ENCODE measurements at regions not wholly inside any gene's neighbourhood (a gene's known extent, or its start where the extent isn't known, plus 50 kb on each side); places are given as distances from the start of the nearest gene placed in this dataset.
"Not testable (repeated sequence)": the region's sequence is repeated elsewhere in the genome, so short reads cannot be mapped to it uniquely, and the experiment has no call there.

GRCh38 chr17:73855720-73856333 lies 211.6 kb upstream of the SDK2 start:
- no peak for DNase-seq

- DNase-seq, result no peak
Observed at GRCh38 chr17:73856556-73856955, 212.3 kb upstream of the SDK2 start.

DNA sequence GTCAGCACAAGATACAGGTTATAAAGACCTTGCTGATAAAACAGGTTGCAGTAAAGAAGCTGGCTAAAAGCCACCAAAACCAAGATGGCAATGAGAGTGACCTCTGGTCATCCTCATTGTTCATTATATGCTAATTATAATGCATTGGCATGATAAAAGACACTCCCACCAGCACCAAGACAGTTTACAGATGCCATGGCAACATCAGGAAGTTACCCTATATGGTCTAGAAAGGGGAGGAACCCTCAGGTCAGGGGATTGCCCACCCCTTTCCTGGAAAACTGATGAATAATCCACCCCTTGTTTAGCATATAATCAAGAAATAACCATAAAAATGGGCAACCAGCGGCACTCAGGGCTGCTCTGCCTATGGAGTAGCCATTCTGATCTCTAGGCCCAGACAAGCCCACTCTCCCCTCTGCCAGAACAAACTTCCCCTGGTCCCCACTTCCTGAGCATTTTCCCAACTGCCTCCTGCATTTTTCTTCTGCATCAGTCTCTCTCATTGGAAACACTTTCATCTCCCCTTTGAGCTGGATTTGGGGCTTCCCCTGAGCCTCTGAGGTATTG lies 215.3 kb upstream of the SDK2 start:
- DNase-seq, result not testable (repeated sequence)

DNA sequence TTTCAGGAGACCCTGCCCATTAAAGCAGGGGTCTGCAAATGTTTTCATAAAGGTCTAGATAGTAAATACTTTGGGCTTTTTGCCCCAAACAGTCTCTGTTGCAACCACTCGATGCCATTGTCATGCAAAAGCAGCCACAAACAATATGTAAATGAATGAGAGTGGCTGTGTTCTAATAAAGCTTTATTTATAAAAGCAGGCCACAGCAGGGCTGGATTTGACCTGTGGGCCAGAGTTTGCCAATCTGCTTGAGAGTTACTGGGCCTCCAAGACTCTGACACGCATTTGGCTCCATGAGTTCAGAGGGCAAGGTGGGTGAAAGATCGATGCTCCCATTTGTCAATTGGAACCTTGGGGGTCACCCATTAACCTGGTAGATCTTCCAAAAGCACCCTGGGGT lies 217.3 kb upstream of the SDK2 start:
- no peak for DNase-seq

DNA sequence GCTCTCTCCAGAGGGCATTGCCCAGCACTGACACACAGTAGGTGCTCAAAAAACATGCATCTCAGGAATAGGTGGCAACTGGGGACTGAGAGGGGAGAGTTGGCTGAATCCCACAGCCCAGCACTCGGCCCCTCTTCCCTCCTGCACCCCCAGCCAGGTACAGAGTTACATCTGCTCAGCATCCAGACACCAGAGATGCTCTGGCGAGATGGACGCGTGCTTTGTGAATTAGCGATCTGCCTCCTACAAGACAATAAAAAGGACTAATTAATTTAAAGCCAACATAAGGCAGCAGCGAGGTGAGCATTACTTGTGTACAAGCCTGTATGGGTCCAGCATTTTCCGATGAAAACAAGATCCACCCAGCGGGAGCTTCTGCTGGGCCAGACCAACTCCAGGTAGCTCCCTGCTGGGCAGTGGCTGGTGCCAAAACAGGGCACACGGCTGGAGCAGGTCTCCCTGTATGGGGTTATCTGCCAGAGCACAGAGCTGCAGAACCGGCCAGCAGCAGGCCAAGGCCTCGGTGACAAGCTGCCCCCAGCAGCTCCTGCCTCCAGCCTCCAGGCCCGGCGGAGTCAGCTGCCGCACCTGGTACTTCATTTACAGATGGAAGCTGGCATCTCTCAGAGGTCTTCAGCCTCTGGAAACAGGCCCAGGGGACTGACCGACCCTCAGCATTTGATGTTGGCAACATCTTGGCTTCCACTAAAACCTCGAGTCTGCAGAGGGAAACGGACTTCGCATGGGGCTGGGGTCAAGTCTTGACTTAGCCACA lies 219.7 kb upstream of the SDK2 start:
- no peak for DNase-seq

GRCh38 chr17:73865831-73866230 lies 221.6 kb upstream of the SDK2 start:
- no peak for DNase-seq

GRCh38 chr17:73867056-73867455 lies 222.8 kb upstream of the SDK2 start:
- DNase-seq, result no peak

- DNase-seq, result no peak
Observed at GRCh38 chr17:73870068-73870467, 225.8 kb upstream of the SDK2 start.

DNA sequence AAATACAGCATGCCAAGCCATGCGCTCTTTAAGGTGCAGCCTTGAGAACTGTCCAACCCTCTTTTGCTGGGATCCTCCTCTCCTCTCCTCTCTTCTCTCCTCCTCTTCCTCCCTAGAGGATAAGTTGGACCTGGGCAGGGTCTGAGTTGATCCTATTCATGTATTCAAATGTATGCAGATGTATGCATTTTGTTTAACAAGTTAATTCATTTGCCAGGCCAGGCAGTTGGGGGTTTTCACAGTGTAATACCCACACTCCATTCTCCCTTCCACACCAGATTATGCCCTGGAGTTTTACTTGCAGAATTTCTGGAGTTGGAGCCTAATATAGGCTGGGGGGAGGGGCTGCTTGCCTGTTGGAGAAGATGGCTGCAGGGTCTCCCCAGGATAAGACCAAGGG lies 226.2 kb upstream of the SDK2 start:
- DNase-seq, result no peak

- no peak for DNase-seq
Observed at GRCh38 chr17:73872816-73873215, 228.6 kb upstream of the SDK2 start.

- DNase-seq, result no peak
Observed at GRCh38 chr17:73874008-73874720, 229.9 kb upstream of the SDK2 start.

- DNase-seq, result no peak
Observed at GRCh38 chr17:73875346-73875745, 231.1 kb upstream of the SDK2 start.

- DNase-seq, result no peak
Observed at GRCh38 chr17:73877962-73878361, 233.7 kb upstream of the SDK2 start.

GRCh38 chr17:73878923-73879322 lies 234.7 kb upstream of the SDK2 start:
- DNase-seq, result no peak

DNA sequence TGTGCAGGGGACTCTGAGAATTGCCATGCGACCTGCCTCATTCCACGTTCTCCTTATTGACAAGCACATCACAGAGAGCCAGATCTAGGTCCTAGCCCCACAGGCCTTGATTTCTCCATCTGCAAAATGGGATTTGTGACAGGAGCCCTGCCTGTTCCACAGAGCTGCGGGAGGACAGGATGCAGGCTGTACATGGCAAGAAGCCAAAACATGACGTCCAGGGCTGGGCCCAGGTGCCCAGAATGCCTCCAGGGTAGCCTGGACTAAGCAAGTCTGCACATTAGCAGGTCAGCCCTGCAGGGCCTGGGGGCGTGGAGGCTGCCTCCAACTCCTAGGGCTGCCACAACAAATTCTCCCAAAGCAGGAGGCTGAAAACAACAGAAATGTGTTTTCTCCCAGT lies 235.7 kb upstream of the SDK2 start:
- DNase-seq, result no peak

- DNase-seq, result no peak
Observed at GRCh38 chr17:73882590-73882989, 238.3 kb upstream of the SDK2 start.

DNA sequence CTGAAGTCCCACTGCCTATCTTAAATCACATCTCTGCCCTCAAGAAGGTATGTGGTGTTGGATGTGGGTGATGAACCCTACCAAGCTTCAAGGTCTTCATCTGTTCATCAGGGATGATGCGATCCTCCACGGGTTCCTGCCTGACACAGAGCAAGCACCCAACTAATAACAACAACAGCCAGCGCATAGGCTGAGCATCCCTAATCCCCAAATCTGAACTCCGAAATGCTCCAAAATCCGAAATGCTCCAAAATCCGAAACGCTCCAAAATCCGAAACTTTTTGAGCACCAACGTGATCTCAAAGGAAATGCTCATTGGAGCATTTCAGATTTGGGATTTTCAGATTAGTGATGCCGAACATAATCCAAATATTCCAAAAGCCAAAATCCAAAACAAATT lies 238.9 kb upstream of the SDK2 start:
- no peak for DNase-seq

GRCh38 chr17:73887739-73888138 lies 243.5 kb upstream of the SDK2 start:
- no peak for DNase-seq

GRCh38 chr17:73888862-73889261 lies 244.6 kb upstream of the SDK2 start:
- no peak for DNase-seq

DNA sequence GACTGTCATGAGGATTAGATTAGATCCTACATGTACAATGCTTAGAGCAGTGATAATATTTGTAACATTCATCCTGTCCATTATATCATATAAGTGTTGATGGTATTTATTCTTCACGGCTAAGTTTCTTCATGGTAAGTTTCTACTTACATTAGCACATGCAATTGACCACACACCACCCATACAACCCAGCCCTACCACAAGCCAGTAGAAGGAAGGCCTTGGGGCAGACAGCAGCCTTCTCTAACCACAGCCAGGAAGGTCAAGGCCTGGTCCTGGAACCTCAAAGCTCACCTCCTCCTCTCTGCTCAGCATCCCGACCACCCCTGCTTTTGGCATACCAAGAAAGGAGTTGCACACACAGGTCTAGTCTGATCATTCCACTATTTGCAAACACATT lies 245.2 kb upstream of the SDK2 start:
- no peak for DNase-seq

GRCh38 chr17:73890831-73891405 lies 246.7 kb upstream of the SDK2 start:
- DNase-seq, result no peak

- no peak for DNase-seq
Observed at GRCh38 chr17:73895157-73895556, 250.9 kb upstream of the SDK2 start.

- DNase-seq, result no peak
Observed at GRCh38 chr17:73896966-73897365, 252.7 kb upstream of the SDK2 start.
